ENCODE measurements at regions not wholly inside any gene's neighbourhood (a gene's known extent, or its start where the extent isn't known, plus 50 kb on each side); places are given as distances from the start of the nearest gene placed in this dataset.
A peak's percentile ranks its signal among the peaks of the same experiment; 100 is the strongest.

- DNase-seq (ENCODE audit: low read depth, low spot score), result no peak
- no peak overlapping the region for H3K4me3 ChIP-seq (ENCODE audit: control insufficient read depth in 2 of 3, extremely low read depth in 1 of 3, insufficient read depth in 2 of 3, low read depth in 1 of 3, low read length in 3 of 3)
- H3K4me1 ChIP-seq (ENCODE audit: control insufficient read depth, extremely low read depth, insufficient read depth, low read length), result no peaks in the 10 kb centered on the region
- H3K9me1 ChIP-seq (ENCODE audit: control insufficient read depth, extremely low read depth, insufficient read depth, low read length), result no peaks in the 10 kb centered on the region
- FAIRE-seq, result peak; percentile 55
- H3K4me2 ChIP-seq (ENCODE audit: control insufficient read depth, extremely low read depth, insufficient read depth, low read depth, low read length), result no peak overlapping the region
- no peak overlapping the region for H2AFZ ChIP-seq (ENCODE audit: control insufficient read depth, low read length)
- TF ChIP-seq CTCF (optimal IDR thresholded peaks at IDR 0.05 in 1 of 3, IDR thresholded peaks at IDR 0.05 in 1 of 3, conservative IDR thresholded peaks at IDR 0.05 in 1 of 3; ENCODE audit: extremely low read depth in 1 of 3, insufficient read depth in 2 of 3, low read length in 3 of 3) (peak in 2 of 3 experiments; percentile 56 to 61), EZH2 (IDR thresholded peaks at IDR 0.05; ENCODE audit: low read length) (no peak)
- no peak overlapping the region for H3K9ac ChIP-seq (ENCODE audit: control insufficient read depth, extremely low read depth, insufficient read depth, low read length)
- dilution Hi-C loops (cut with MboI; ENCODE audit: extremely low pct_ligation_motif_present, low sequenced_read_pairs), result no loop called here
- H4K20me1 ChIP-seq (ENCODE audit: control insufficient read depth, extremely low read depth, insufficient read depth, low read length), result no peaks in the 10 kb centered on the region
- no peaks in the 10 kb centered on the region for H3K36me3 ChIP-seq (ENCODE audit: control insufficient read depth in 2 of 2, extremely low read depth in 1 of 2, insufficient read depth in 2 of 2, low read length in 2 of 2)
- no peak overlapping the region for H3K27ac ChIP-seq (ENCODE audit: control insufficient read depth, insufficient read depth, low read length)
- H3K79me2 ChIP-seq (ENCODE audit: control insufficient read depth, insufficient read depth, low read length), result no peaks in the 10 kb centered on the region
- H3K9me3 ChIP-seq (ENCODE audit: control insufficient read depth, low read depth, low read length), result no peaks in the 10 kb centered on the region
- no peaks in the 10 kb centered on the region for H3K27me3 ChIP-seq (ENCODE audit: control insufficient read depth, extremely low read depth, insufficient read depth, low read length)
Measured at GRCh38 chr17:70767102-70767701, 597.9 kb downstream of the KCNJ2 start.

GRCh38 chr17:70769956-70770355 lies 600.6 kb downstream of the KCNJ2 start:
- H3K4me2 ChIP-seq (ENCODE audit: control insufficient read depth, extremely low read depth, insufficient read depth, low read depth, low read length), result no peak overlapping the region
- no peaks in the 10 kb centered on the region for H3K9me1 ChIP-seq (ENCODE audit: control insufficient read depth, extremely low read depth, insufficient read depth, low read length)
- FAIRE-seq (no peak), DNase-seq (ENCODE audit: low read depth, low spot score) (no peak)
- TF ChIP-seq CTCF (optimal IDR thresholded peaks at IDR 0.05 in 1 of 3, IDR thresholded peaks at IDR 0.05 in 1 of 3, conservative IDR thresholded peaks at IDR 0.05 in 1 of 3; ENCODE audit: extremely low read depth in 1 of 3, insufficient read depth in 2 of 3, low read length in 3 of 3) (no peak), EZH2 (IDR thresholded peaks at IDR 0.05; ENCODE audit: low read length) (no peak)
- no peaks in the 10 kb centered on the region for H3K27me3 ChIP-seq (ENCODE audit: control insufficient read depth, extremely low read depth, insufficient read depth, low read length)
- no peak overlapping the region for H3K4me3 ChIP-seq (ENCODE audit: control insufficient read depth in 2 of 3, extremely low read depth in 1 of 3, insufficient read depth in 2 of 3, low read depth in 1 of 3, low read length in 3 of 3)
- H3K36me3 ChIP-seq (ENCODE audit: control insufficient read depth in 2 of 2, extremely low read depth in 1 of 2, insufficient read depth in 2 of 2, low read length in 2 of 2), result no peaks in the 10 kb centered on the region
- no peaks in the 10 kb centered on the region for H4K20me1 ChIP-seq (ENCODE audit: control insufficient read depth, extremely low read depth, insufficient read depth, low read length)
- H3K79me2 ChIP-seq (ENCODE audit: control insufficient read depth, insufficient read depth, low read length), result no peaks in the 10 kb centered on the region
- no peak overlapping the region for H3K27ac ChIP-seq (ENCODE audit: control insufficient read depth, insufficient read depth, low read length)
- H3K9ac ChIP-seq (ENCODE audit: control insufficient read depth, extremely low read depth, insufficient read depth, low read length), result no peak overlapping the region
- dilution Hi-C loops (cut with MboI; ENCODE audit: extremely low pct_ligation_motif_present, low sequenced_read_pairs), result no loop called here
- no peaks in the 10 kb centered on the region for H3K9me3 ChIP-seq (ENCODE audit: control insufficient read depth, low read depth, low read length)
- H2AFZ ChIP-seq (ENCODE audit: control insufficient read depth, low read length), result no peak overlapping the region
- H3K4me1 ChIP-seq (ENCODE audit: control insufficient read depth, extremely low read depth, insufficient read depth, low read length), result no peaks in the 10 kb centered on the region

Data from keratinocyte (primary cell).